ENCODE measurements at regions not wholly inside any gene's neighbourhood (a gene's known extent, or its start where the extent isn't known, plus 50 kb on each side); places are given as distances from the start of the nearest gene placed in this dataset.

- POLR2A ChIA-PET (ENCODE audit: unreplicated experiment) = no interaction called here
- H4K91ac ChIP-seq (ENCODE audit: insufficient read depth, low read depth, low read length) = no peak overlapping the region
- H2AK5ac ChIP-seq (ENCODE audit: low read depth, low read length) = no peak overlapping the region
- no peak overlapping the region for H4K8ac ChIP-seq (ENCODE audit: low read depth in 2 of 2, low read length in 2 of 2)
- H3K27ac ChIP-seq (ENCODE audit: insufficient read depth, low read length) = no peak overlapping the region
- CTCF ChIA-PET = no interaction called here
- no peaks in the 10 kb centered on the region for H4K20me1 ChIP-seq (ENCODE audit: insufficient read depth, low read length)
- H2BK120ac ChIP-seq (ENCODE audit: low read depth, low read length) = no peak overlapping the region
- H3K36me3 ChIP-seq (ENCODE audit: control insufficient read depth, insufficient read depth, low read length) = no peaks in the 10 kb centered on the region
- H3K4me1 ChIP-seq (ENCODE audit: control insufficient read depth, insufficient read depth, low read length) = no peaks in the 10 kb centered on the region
- H3K4me2 ChIP-seq (ENCODE audit: low read depth, low read length) = no peak overlapping the region
- no peak overlapping the region for H2AFZ ChIP-seq (replicated peaks; ENCODE audit: low read length, poor library complexity)
- ATAC-seq (ENCODE audit: low read depth) (no peak), DNase-seq (no peak)
- no peak overlapping the region for H2BK15ac ChIP-seq (ENCODE audit: low read depth, low read length)
- H4K5ac ChIP-seq (ENCODE audit: low read depth, low read length) = no peak overlapping the region
- no peak overlapping the region for H2AK9ac ChIP-seq (replicated peaks; ENCODE audit: low read depth, low read length, poor library complexity)
- dilution Hi-C loops (cut with HindIII; ENCODE audit: low sequenced_read_pairs, unreplicated experiment) (no loop called here), in situ Hi-C loops (cut with MboI; ENCODE audit: low sequenced_read_pairs) (no loop called here), intact Hi-C loops (cut with micrococcal nuclease) (no loop called here)
- no peak overlapping the region for H2BK5ac ChIP-seq (ENCODE audit: low read depth, low read length, poor library complexity, severe bottlenecking)
- TF ChIP-seq SMC3 (IDR thresholded peaks at IDR 0.05; ENCODE audit: low read depth, low read length) = no peak
- no peak for TF ChIP-seq FOS (IDR thresholded peaks at IDR 0.05; ENCODE audit: low read depth, low read length)
- TF ChIP-seq BHLHE40 (IDR thresholded peaks at IDR 0.05; ENCODE audit: low read depth, low read length) = no peak
- no peak for TF ChIP-seq RCOR1 (IDR thresholded peaks at IDR 0.05; ENCODE audit: insufficient replicate concordance, low read length)
- TF ChIP-seq ELK1 (IDR thresholded peaks at IDR 0.05; ENCODE audit: borderline replicate concordance, low read depth, low read length) = no peak
- TF ChIP-seq CHD1 (IDR thresholded peaks at IDR 0.05; ENCODE audit: low read depth, low read length) = no peak
- TF ChIP-seq USF2 (IDR thresholded peaks at IDR 0.05; ENCODE audit: low read depth, low read length) = no peak
- no peak for TF ChIP-seq POLR2A (IDR thresholded peaks at IDR 0.05; ENCODE audit: low read depth, low read length)
- no TSS peak for BruUV-seq (replicated peaks)
- H3K14ac ChIP-seq (replicated peaks; ENCODE audit: low read depth, low read length) = no peak overlapping the region
- H3K56ac ChIP-seq (ENCODE audit: extremely low read depth, insufficient read depth, low read length) = no peak overlapping the region; the same call in 1 of the 2 replicates
- H3K9me1 ChIP-seq (ENCODE audit: insufficient read depth, low read length) = no peaks in the 10 kb centered on the region
- H3K79me1 ChIP-seq (ENCODE audit: low read depth in 1 of 2, low read length in 2 of 2) = no peaks in the 10 kb centered on the region
- H3K23ac ChIP-seq (ENCODE audit: low read depth, low read length) = no peak overlapping the region
- no peak overlapping the region for H3K18ac ChIP-seq (ENCODE audit: low read depth, low read length)
- no peaks in the 10 kb centered on the region for H3K27me3 ChIP-seq (ENCODE audit: control insufficient read depth, insufficient read depth, low read length)
- no peaks in the 10 kb centered on the region for H3K9me3 ChIP-seq (ENCODE audit: control insufficient read depth, insufficient read depth, low read length)
- no peak overlapping the region for H3K4ac ChIP-seq (ENCODE audit: low read depth, low read length)
- H3K9ac ChIP-seq (ENCODE audit: low read depth, low read length) = no peak overlapping the region
- H2BK20ac ChIP-seq (ENCODE audit: low read depth, low read length) = no peak overlapping the region
- WGBS, 2 experiments (ENCODE audit: extremely low coverage in 2 of 2, insufficient read length in 1 of 2) = no CpG with 5 or more reads among the region's 5 CpGs
- no peak overlapping the region for H3K4me3 ChIP-seq (ENCODE audit: insufficient read depth, low read depth, low read length)
Measured at GRCh38 chr7:54679490-54679817, 79.6 kb downstream of the SEC61G start.
